Endodermal cell (in vitro differentiated cells): ENCODE measurements at regions not wholly inside any gene's neighbourhood (a gene's known extent, or its start where the extent isn't known, plus 50 kb on each side); places are given as distances from the start of the nearest gene placed in this dataset.

Experiments
- DNase-seq: peaks from one replicate; pipeline ENCODE4 v3.0.0-alpha.2; 2017
- H3K27ac ChIP-seq: 2 replicates; pipeline ENCODE4 v1.5.1; 2013; ENCODE audit warnings: mild to moderate bottlenecking, low read depth, low read length, moderate library complexity
- H3K27me3 ChIP-seq: 2 replicates; pipeline ENCODE4 v1.6.1; 2013; ENCODE audit warnings: mild to moderate bottlenecking, low read length, moderate library complexity; ENCODE audit not compliant: insufficient read depth, control insufficient read depth, poor library complexity, severe bottlenecking
- H3K36me3 ChIP-seq: 2 replicates; pipeline ENCODE4 v1.7.0; 2013; ENCODE audit warnings: mild to moderate bottlenecking, low read length, moderate library complexity; ENCODE audit not compliant: control insufficient read depth, insufficient read depth
- H3K4me1 ChIP-seq: one replicate; pipeline ENCODE4 v1.7.0; 2013; ENCODE audit warnings: low read length; ENCODE audit not compliant: control insufficient read depth, insufficient read depth
- H3K4me3 ChIP-seq: 2 replicates; pipeline ENCODE4 v1.5.1; 2013; ENCODE audit warnings: mild to moderate bottlenecking, low read length, moderate library complexity
- H3K9ac ChIP-seq: 2 replicates; pipeline ENCODE4 v1.6.1; 2013; ENCODE audit warnings: mild to moderate bottlenecking, low read length, moderate library complexity; ENCODE audit not compliant: poor library complexity, severe bottlenecking; ENCODE audit errors: extremely low read depth
- H3K9me3 ChIP-seq: 2 replicates; pipeline ENCODE4 v1.6.1; 2013; ENCODE audit warnings: mild to moderate bottlenecking, low read length, moderate library complexity; ENCODE audit not compliant: control insufficient read depth
- H3K27ac Mint-ChIP-seq: 2 replicates; pipeline ENCODE4 v1.8.0; 2020; ENCODE audit warnings: mixed read lengths
- H3K27me3 Mint-ChIP-seq: 2 replicates; pipeline ENCODE4 v1.8.0; 2021; ENCODE audit warnings: mild to moderate bottlenecking, mixed read lengths; ENCODE audit not compliant: insufficient read depth
- H3K36me3 Mint-ChIP-seq: 2 replicates; pipeline ENCODE4 v1.8.0; 2020; ENCODE audit warnings: low read depth, mixed read lengths
- H3K4me1 Mint-ChIP-seq: 2 replicates; pipeline ENCODE4 v1.8.0; 2020; ENCODE audit warnings: mixed read lengths
- H3K4me3 Mint-ChIP-seq: 2 replicates; pipeline ENCODE4 v1.8.0; 2020; ENCODE audit warnings: mild to moderate bottlenecking, moderate library complexity, mixed read lengths
- H3K9me3 Mint-ChIP-seq: 2 replicates; pipeline ENCODE4 v1.8.0; 2020; ENCODE audit warnings: mild to moderate bottlenecking, mixed read lengths
- WGBS, 2 experiments: methylation state at CpG; one replicate each; pipeline versions ENCODE4 v1.1.5 to v1.1.7; 2013; ENCODE audit warnings: missing lambda C conversion rate in 2 of 2, mixed read lengths in 1 of 2; ENCODE audit not compliant: insufficient coverage in 1 of 2, insufficient read length in 1 of 2; 5-methylcytosine and 5-hydroxymethylcytosine counted together
- TF ChIP-seq, protein P1 (sequence below): fragments of 200-600 bp; sonication (generic); conservative IDR thresholded peaks from 2 replicates; pipeline ENCODE4 v1.5.0; 2021; ENCODE audit warnings: antibody characterized with exemption, mild to moderate bottlenecking

DNA sequence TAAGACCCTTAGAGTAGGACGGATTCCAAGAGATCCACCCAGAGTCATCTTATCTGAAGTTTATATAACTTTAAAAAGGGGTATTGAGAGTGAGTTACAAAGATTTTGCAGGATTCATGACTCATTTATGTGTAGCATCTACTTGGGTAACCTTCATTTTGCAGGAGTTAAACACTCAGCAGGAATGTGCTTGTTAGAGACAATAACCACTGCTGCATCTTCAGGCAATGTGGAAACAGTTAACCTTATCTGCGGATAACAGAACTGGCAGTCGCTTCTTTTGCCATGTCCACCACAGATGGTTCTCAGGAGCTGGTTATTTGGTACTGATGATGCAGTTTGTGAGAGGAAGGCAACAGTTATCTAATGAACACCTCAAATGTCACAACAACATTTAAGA lies 417.9 kb upstream of the DDI1 start:
- H3K27ac Mint-ChIP-seq = no peak overlapping the region
- no peaks in the 10 kb centered on the region for H3K27me3 Mint-ChIP-seq
- no peak overlapping the region for H3K4me3 ChIP-seq
- no peaks in the 10 kb centered on the region for H3K36me3 Mint-ChIP-seq
- no peaks in the 10 kb centered on the region for H3K9me3 ChIP-seq
- peaks cover 12% of the 10 kb centered on the region for H3K4me1 Mint-ChIP-seq
- WGBS, 2 experiments = 96 to 100% methylated on average over 1 to 3 of the region's 3 CpGs
- TF ChIP-seq, protein P1, sequence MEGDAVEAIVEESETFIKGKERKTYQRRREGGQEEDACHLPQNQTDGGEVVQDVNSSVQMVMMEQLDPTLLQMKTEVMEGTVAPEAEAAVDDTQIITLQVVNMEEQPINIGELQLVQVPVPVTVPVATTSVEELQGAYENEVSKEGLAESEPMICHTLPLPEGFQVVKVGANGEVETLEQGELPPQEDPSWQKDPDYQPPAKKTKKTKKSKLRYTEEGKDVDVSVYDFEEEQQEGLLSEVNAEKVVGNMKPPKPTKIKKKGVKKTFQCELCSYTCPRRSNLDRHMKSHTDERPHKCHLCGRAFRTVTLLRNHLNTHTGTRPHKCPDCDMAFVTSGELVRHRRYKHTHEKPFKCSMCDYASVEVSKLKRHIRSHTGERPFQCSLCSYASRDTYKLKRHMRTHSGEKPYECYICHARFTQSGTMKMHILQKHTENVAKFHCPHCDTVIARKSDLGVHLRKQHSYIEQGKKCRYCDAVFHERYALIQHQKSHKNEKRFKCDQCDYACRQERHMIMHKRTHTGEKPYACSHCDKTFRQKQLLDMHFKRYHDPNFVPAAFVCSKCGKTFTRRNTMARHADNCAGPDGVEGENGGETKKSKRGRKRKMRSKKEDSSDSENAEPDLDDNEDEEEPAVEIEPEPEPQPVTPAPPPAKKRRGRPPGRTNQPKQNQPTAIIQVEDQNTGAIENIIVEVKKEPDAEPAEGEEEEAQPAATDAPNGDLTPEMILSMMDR = no peak
- no peaks in the 10 kb centered on the region for H3K36me3 ChIP-seq
- DNase-seq = no peak
- no peak overlapping the region for H3K4me3 Mint-ChIP-seq
- no peak overlapping the region for H3K27ac ChIP-seq
- no peaks in the 10 kb centered on the region for H3K9me3 Mint-ChIP-seq
- H3K27me3 ChIP-seq = no peaks in the 10 kb centered on the region
- no peaks in the 10 kb centered on the region for H3K4me1 ChIP-seq
- H3K9ac ChIP-seq = no peak overlapping the region

DNA sequence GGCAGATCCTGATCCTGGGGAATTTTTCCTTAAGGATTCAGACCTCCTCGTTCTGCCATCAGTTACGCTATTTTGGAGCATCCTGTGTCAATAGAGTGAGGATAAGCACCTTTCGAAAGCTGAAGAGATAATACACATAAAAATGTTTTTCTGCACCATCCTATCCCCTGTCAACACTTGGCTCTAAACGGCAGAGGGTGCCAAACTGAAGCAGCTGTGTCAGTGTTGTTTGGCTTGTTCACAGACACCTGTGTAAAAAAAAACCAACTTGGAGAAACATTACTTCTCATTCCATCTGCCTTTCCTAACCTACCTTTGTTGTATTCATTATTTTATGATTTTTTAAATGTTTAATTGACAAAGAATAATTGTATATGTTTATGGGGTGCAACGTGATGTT lies 417.0 kb upstream of the DDI1 start:
- Mint-ChIP-seq H3K27me3 (no peaks in the 10 kb centered on the region), H3K4me3 (no peak overlapping the region), H3K9me3 (no peaks in the 10 kb centered on the region), H3K27ac (no peak overlapping the region), H3K4me1 (peaks cover 12% of the 10 kb centered on the region), H3K36me3 (no peaks in the 10 kb centered on the region)
- TF ChIP-seq, protein P1 = peak; percentile 39
- 80 to 88% methylated on average over 2 to 5 of the region's 5 CpGs for WGBS, 2 experiments
- Histone ChIP-seq H3K4me1 (no peaks in the 10 kb centered on the region), H3K9ac (no peak overlapping the region), H3K27ac (no peak overlapping the region), H3K4me3 (no peak overlapping the region), H3K9me3 (no peaks in the 10 kb centered on the region), H3K27me3 (no peaks in the 10 kb centered on the region), H3K36me3 (no peaks in the 10 kb centered on the region)
- no peak for DNase-seq

DNA sequence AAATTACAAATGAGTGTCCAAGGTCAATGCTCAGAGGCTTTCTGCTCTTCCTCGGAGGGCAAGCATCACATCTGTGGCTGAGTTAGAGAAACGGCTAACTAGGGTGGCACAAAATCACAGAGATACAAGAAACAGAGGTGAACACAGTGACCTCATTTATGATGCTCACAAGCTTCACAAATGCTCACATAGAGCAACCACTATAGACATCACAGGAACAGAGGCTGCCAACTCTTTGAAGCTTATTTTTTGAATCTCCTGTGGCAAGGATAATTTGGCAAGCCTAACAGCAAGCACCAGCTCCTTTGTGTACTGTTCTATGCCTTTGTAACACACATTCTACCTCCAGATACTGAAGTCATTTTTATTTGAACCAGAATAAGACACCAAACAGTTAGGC lies 416.5 kb upstream of the DDI1 start:
- no peaks in the 10 kb centered on the region for H3K4me1 ChIP-seq
- WGBS, 2 experiments = 86% methylated on average over 2 of the region's 2 CpGs; no CpG with 5 or more reads in 1 of the 2 experiments

More for the DNA sequence above, 416.5 kb upstream of the DDI1 start:
- no peak overlapping the region for H3K4me3 Mint-ChIP-seq
- Histone ChIP-seq H3K9ac (no peak overlapping the region), H3K9me3 (no peaks in the 10 kb centered on the region), H3K4me3 (no peak overlapping the region), H3K36me3 (no peaks in the 10 kb centered on the region), H3K27me3 (no peaks in the 10 kb centered on the region), H3K27ac (no peak overlapping the region)
- H3K4me1 Mint-ChIP-seq = peaks cover 11% of the 10 kb centered on the region
- H3K9me3 Mint-ChIP-seq = no peaks in the 10 kb centered on the region
- TF ChIP-seq, protein P1 = no peak
- DNase-seq = no peak
- no peaks in the 10 kb centered on the region for H3K27me3 Mint-ChIP-seq
- no peaks in the 10 kb centered on the region for H3K36me3 Mint-ChIP-seq
- H3K27ac Mint-ChIP-seq = no peak overlapping the region
